D721Med (cell line): ENCODE measurements at regions not wholly inside any gene's neighbourhood (a gene's known extent, or its start where the extent isn't known, plus 50 kb on each side); places are given as distances from the start of the nearest gene placed in this dataset.
"Not testable (repeated sequence)": the region's sequence is repeated elsewhere in the genome, so short reads cannot be mapped to it uniquely, and the experiment has no call there.

Source experiments
- DNase-seq: peaks from one replicate; pipeline ENCODE4 v3.0.0; 2011; ENCODE audit warnings: low spot score; ENCODE audit not compliant: insufficient read length
- FAIRE-seq: peaks from 2 replicates; lab custom pipeline; 2011; peaks lifted over from hg19 to GRCh38; lab: Jason Lieb, UNC
- CTCF ChIP-seq: IDR thresholded peaks from 2 replicates; pipeline ENCODE4 v1.5.1; 2012; ENCODE audit warnings: mild to moderate bottlenecking, control low read depth; ENCODE audit not compliant: insufficient read depth; ENCODE audit errors: missing control alignments

- no peak for TF ChIP-seq CTCF
- DNase-seq = no peak
- no peak for FAIRE-seq
Measured at GRCh38 chr6:14889611-14890593, 356.0 kb upstream of the JARID2 start.

DNA sequence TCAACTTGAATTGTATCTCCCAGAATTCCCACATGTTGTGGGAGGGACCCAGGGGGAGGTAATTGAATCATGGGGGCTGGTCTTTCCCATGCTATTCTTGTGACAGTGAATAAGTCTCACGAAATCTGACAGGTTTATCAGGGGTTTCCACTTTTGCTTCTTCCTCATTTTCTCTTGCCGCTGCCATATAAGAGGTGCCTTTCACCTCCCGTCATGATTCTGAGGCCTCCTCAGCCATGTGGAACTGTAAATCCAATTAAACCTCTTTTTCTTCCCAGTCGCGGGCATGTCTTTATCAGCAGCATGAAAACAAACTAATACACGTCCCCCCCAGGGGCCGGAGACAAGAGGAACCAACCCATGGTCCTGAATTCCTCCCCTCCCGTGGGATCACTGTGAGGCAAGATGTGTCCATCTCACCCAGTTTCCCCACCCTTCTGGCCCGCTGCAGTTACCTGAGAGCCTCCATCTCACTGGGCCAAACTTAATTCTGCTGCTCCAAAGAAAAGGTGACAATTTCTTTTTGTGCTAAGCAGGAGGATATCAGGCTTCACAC is 354.0 kb upstream of the JARID2 start:
- DNase-seq, FAIRE-seq: not testable (repeated sequence)

GRCh38 chr6:14894105-14894504 is 351.8 kb upstream of the JARID2 start:
- TF ChIP-seq CTCF = no peak
- DNase-seq = no peak
- no peak for FAIRE-seq

- DNase-seq = no peak
Measured at GRCh38 chr6:14896475-14896874, 349.4 kb upstream of the JARID2 start.

GRCh38 chr6:14897831-14898230 is 348.0 kb upstream of the JARID2 start:
- FAIRE-seq (no peak), DNase-seq (no peak)
- TF ChIP-seq CTCF = no peak

More at GRCh38 chr6:14896475-14896874, 349.4 kb upstream of the JARID2 start:
- no peak for TF ChIP-seq CTCF
- FAIRE-seq = no peak

DNA sequence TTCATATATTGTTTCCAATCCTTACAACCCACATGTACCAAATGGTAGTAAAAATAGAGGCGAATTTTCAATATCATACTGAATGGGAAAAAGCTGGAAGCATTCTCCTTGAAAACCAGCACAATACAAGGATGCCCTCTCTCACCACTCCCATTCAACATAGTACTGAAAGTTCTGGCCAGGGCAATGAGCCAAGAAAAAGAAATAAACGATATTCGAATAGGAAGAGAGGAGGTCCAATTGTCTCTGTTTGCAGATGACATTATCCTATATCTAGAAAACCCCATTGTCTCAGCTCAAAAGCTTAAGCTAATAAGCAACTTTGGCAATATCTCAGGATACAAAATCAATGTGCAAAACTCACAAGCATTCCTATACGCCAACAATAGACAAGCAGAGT is 346.4 kb upstream of the JARID2 start:
- FAIRE-seq, DNase-seq: not testable (repeated sequence)

GRCh38 chr6:14900919-14901318 is 344.9 kb upstream of the JARID2 start:
- DNase-seq (no peak), FAIRE-seq (no peak)
- no peak for TF ChIP-seq CTCF
